K562 (cell line): ENCODE measurements at regions not wholly inside any gene's neighbourhood (a gene's known extent, or its start where the extent isn't known, plus 50 kb on each side); places are given as distances from the start of the nearest gene placed in this dataset.

ENCODE experiments used
- ATF4 ChIP-seq: fragments of 450-650 bp; formaldehyde crosslinking; IDR thresholded peaks from 2 replicates; pipeline ENCODE4 v1.4.0; 2022; ENCODE audit warnings: mild to moderate bottlenecking, moderate library complexity
- CBX3 ChIP-seq, 2 experiments: IDR thresholded peaks; 1 replicate in 1 of 2; 2 replicates in 1 of 2; pipeline ENCODE4 v1.6.1; 2012; ENCODE audit warnings: inconsistent platforms in 2 of 2, low read length in 2 of 2, borderline replicate concordance in 1 of 2, control low read depth in 1 of 2
- DACH1 ChIP-seq: fragments of 450-650 bp; IDR thresholded peaks from 2 replicates; pipeline ENCODE4 v1.6.1; 2018; ENCODE audit not compliant: partially characterized antibody
- HLTF ChIP-seq: fragments of 450-650 bp; IDR thresholded peaks from 2 replicates; pipeline ENCODE4 v1.6.1; 2016
- HSF4 ChIP-seq: fragments of 250-450 bp; sonication (Bioruptor Pico); IDR thresholded peaks from 2 replicates; pipeline ENCODE4 v2.1.2; 2022; ENCODE audit warnings: mild to moderate bottlenecking, moderate library complexity, borderline replicate concordance
- MAFF ChIP-seq: IDR thresholded peaks from 2 replicates; pipeline ENCODE4 v1.6.1; 2012; ENCODE audit warnings: low read length, improper control_type of control experiment
- MCM5 ChIP-seq: fragments of 450-650 bp; IDR thresholded peaks from 2 replicates; pipeline ENCODE4 v1.6.1; 2016; ENCODE audit warnings: low read depth
- NFYB ChIP-seq: IDR thresholded peaks from 2 replicates; pipeline ENCODE4 v1.6.1; 2011; ENCODE audit warnings: mild to moderate bottlenecking, moderate library complexity; ENCODE audit not compliant: insufficient read length; ENCODE audit errors: extremely low read depth
- NR1H2 ChIP-seq: sonication (generic); formaldehyde crosslinking; IDR thresholded peaks from 2 replicates; pipeline ENCODE4 v1.4.0; 2020; ENCODE audit warnings: mild to moderate bottlenecking, missing genetic modification reagents
- PHF8 ChIP-seq: fragments of 200-600 bp; sonication (generic); IDR thresholded peaks from 2 replicates; pipeline ENCODE4 v1.6.1; 2012; ENCODE audit warnings: mixed run types, mild to moderate bottlenecking, inconsistent platforms, low read length, moderate library complexity, borderline replicate concordance
- SIRT6 ChIP-seq: IDR thresholded peaks from one replicate; pipeline ENCODE4 v1.6.1; 2012; ENCODE audit warnings: low read depth, mild to moderate bottlenecking, control low read depth, inconsistent platforms, low read length, moderate library complexity
- STAT6 ChIP-seq: sonication (generic); formaldehyde crosslinking; IDR thresholded peaks from 2 replicates; pipeline ENCODE4 v1.8.1; 2023; ENCODE audit warnings: mild to moderate bottlenecking, missing genetic modification reagents
- TFAM ChIP-seq: fragments of 250-450 bp; sonication (Bioruptor Pico); conservative IDR thresholded peaks from 2 replicates; pipeline ENCODE4 v1.5.0; 2021; ENCODE audit warnings: mild to moderate bottlenecking, moderate library complexity
- ZFP36 ChIP-seq: fragments of 150-350 bp; IDR thresholded peaks from 2 replicates; pipeline ENCODE4 v1.6.1; 2018; ENCODE audit warnings: low read length, low read depth; ENCODE audit not compliant: partially characterized antibody
- ZNF197 ChIP-seq: fragments of 200-800 bp; sonication (Bioruptor generic); IDR thresholded peaks from 2 replicates; pipeline ENCODE4 v1.6.1; 2016; ENCODE audit warnings: low read depth, missing genetic modification characterization, missing compliant biosample characterization
- ZNF24 ChIP-seq: fragments of 450-650 bp; IDR thresholded peaks from 2 replicates; pipeline ENCODE4 v1.6.1; 2016
- ZNF507 ChIP-seq: conservative IDR thresholded peaks from 2 replicates; pipeline ENCODE4 v1.6.1; 2017; ENCODE audit warnings: missing genetic modification characterization, missing compliant biosample characterization
- ZNF609 ChIP-seq: sonication (generic); formaldehyde crosslinking; IDR thresholded peaks from 2 replicates; pipeline ENCODE4 v1.8.1; 2023; ENCODE audit warnings: missing genetic modification reagents, mild to moderate bottlenecking, borderline replicate concordance
- ZNF766 ChIP-seq: fragments of 200-800 bp; sonication (Bioruptor generic); conservative IDR thresholded peaks from 2 replicates; pipeline ENCODE4 v1.6.1; 2016; ENCODE audit warnings: missing genetic modification characterization, missing compliant biosample characterization

GRCh38 chr3:171967932-171968678 is 71.3 kb upstream of the FNDC3B start (continued):
- TF ChIP-seq NFYB: no peak
- no peak for TF ChIP-seq ZNF507 (tag)
- TF ChIP-seq ZNF197 (CRISPR knock-in tag): peak; percentile 29; the same call in 1 of the 2 replicates
- TF ChIP-seq SIRT6: no peak
- TF ChIP-seq HSF4 (CRISPR knock-in tag): no peak
- TF ChIP-seq ATF4: no peak
- TF ChIP-seq ZFP36: peak; percentile 63
- TF ChIP-seq ZNF609 (CRISPR knock-in tag): no peak
- TF ChIP-seq HLTF: 0 out of 2 replicates have a peak, but pooled peaks have one; percentile 42
- TF ChIP-seq ZNF24: peak; percentile 57; the same call in 1 of the 2 replicates
- TF ChIP-seq MAFF: no peak
- peak in 1 of 2 experiments; percentile 52; a peak in 1 of 3 replicates for TF ChIP-seq CBX3 (IDR thresholded peaks at IDR 0.05; ENCODE audit: borderline replicate concordance in 1 of 2, low read length in 2 of 2)
- TF ChIP-seq NR1H2 (CRISPR knock-in tag): no peak
- TF ChIP-seq PHF8: no peak
- no peak for TF ChIP-seq STAT6 (CRISPR knock-in tag)
- TF ChIP-seq TFAM (CRISPR knock-in tag): no peak
- TF ChIP-seq ZNF766 (CRISPR knock-in tag): no peak
- no peak for TF ChIP-seq DACH1
- TF ChIP-seq MCM5: no peak
